Smooth muscle cell (in vitro differentiated cells): ENCODE measurements at regions not wholly inside any gene's neighbourhood (a gene's known extent, or its start where the extent isn't known, plus 50 kb on each side); places are given as distances from the start of the nearest gene placed in this dataset.

Source experiments
- DNase-seq: peaks from one replicate; lab custom pipeline; 2025; ENCODE audit not compliant: unreplicated experiment; lab: John Stamatoyannopoulos, UW
- H2AFZ ChIP-seq: fragments of 200-600 bp; sonication (generic); 2 replicates; pipeline ENCODE4 v1.6.0; 2016; ENCODE audit warnings: antibody characterized with exemption, low read depth, mild to moderate bottlenecking
- H3F3A ChIP-seq: fragments of 200-600 bp; sonication (generic); 2 replicates; pipeline ENCODE4 v1.6.0; 2017; ENCODE audit warnings: antibody characterized with exemption, low read depth
- H3K27ac ChIP-seq: fragments of 200-600 bp; sonication (generic); 2 replicates; pipeline ENCODE4 v1.5.1; 2016; ENCODE audit warnings: low read depth, mild to moderate bottlenecking
- H3K27me3 ChIP-seq: fragments of 200-600 bp; sonication (generic); 2 replicates; pipeline ENCODE4 v1.6.1; 2016; ENCODE audit warnings: low read depth, mild to moderate bottlenecking
- H3K36me3 ChIP-seq: fragments of 200-600 bp; sonication (generic); 2 replicates; pipeline ENCODE4 v1.5.1; 2016; ENCODE audit warnings: low read depth
- H3K4me1 ChIP-seq: fragments of 200-600 bp; sonication (generic); 2 replicates; pipeline ENCODE4 v1.5.1; 2016; ENCODE audit warnings: low read depth
- H3K4me2 ChIP-seq: fragments of 200-600 bp; sonication (generic); 2 replicates; pipeline ENCODE4 v1.6.0; 2016; ENCODE audit warnings: mild to moderate bottlenecking
- H3K4me3 ChIP-seq: fragments of 200-600 bp; sonication (generic); 2 replicates; pipeline ENCODE4 v1.5.1; 2016; ENCODE audit warnings: mild to moderate bottlenecking
- H3K79me2 ChIP-seq: fragments of 200-600 bp; sonication (generic); 2 replicates; pipeline ENCODE4 v1.6.0; 2016; ENCODE audit warnings: low read depth, mild to moderate bottlenecking
- H3K9ac ChIP-seq: fragments of 200-600 bp; sonication (generic); 2 replicates; pipeline ENCODE4 v1.6.0; 2016; ENCODE audit warnings: low read depth
- H3K9me3 ChIP-seq: fragments of 200-600 bp; sonication (generic); replicated peaks from 2 replicates; pipeline ENCODE4 v1.5.1; 2016; ENCODE audit warnings: low read depth
- H4K20me1 ChIP-seq: fragments of 200-600 bp; sonication (generic); 2 replicates; pipeline ENCODE4 v1.6.0; 2016; ENCODE audit warnings: low read depth
- CTCF ChIP-seq: fragments of 200-600 bp; sonication (generic); IDR thresholded peaks from 2 replicates; pipeline ENCODE4 v1.5.1; 2017; ENCODE audit warnings: borderline replicate concordance, mild to moderate bottlenecking, antibody characterized with exemption; ENCODE audit not compliant: insufficient read depth, poor library complexity, severe bottlenecking
- WGBS: methylation state at CpG from one replicate; pipeline ENCODE4 v1.1.7; 2016; ENCODE audit warnings: low lambda C conversion rate; 5-methylcytosine and 5-hydroxymethylcytosine counted together

GRCh38 chr3:22360164-22360563 lies 609.2 kb upstream of the ZNF385D start:
- H3K9me3 ChIP-seq = no peaks in the 10 kb centered on the region
- no peak overlapping the region for H3K9ac ChIP-seq
- H2AFZ ChIP-seq = no peak overlapping the region
- H4K20me1 ChIP-seq = no peaks in the 10 kb centered on the region
- H3F3A ChIP-seq = no peaks in the 10 kb centered on the region
- H3K4me3 ChIP-seq = no peak overlapping the region
- H3K27ac ChIP-seq = no peak overlapping the region
- H3K36me3 ChIP-seq = no peaks in the 10 kb centered on the region
- no peak overlapping the region for H3K4me2 ChIP-seq
- peaks cover 17% of the 10 kb centered on the region for H3K27me3 ChIP-seq
- H3K79me2 ChIP-seq = no peaks in the 10 kb centered on the region
- DNase-seq = no peak
- no peaks in the 10 kb centered on the region for H3K4me1 ChIP-seq
- TF ChIP-seq CTCF = no peak
- 84% methylated on average over 6 of the region's 6 CpGs for WGBS

- H3K9me3 ChIP-seq = no peaks in the 10 kb centered on the region
- no peak for TF ChIP-seq CTCF
- H3K4me3 ChIP-seq = no peak overlapping the region
- H2AFZ ChIP-seq = no peak overlapping the region
- no peaks in the 10 kb centered on the region for H3K79me2 ChIP-seq
- no peaks in the 10 kb centered on the region for H3K4me1 ChIP-seq
- no peak overlapping the region for H3K27ac ChIP-seq
- no peak overlapping the region for H3K4me2 ChIP-seq
- H3F3A ChIP-seq = no peaks in the 10 kb centered on the region
- WGBS = 82% methylated on average over 2 of the region's 2 CpGs
- no peak overlapping the region for H3K9ac ChIP-seq
- no peaks in the 10 kb centered on the region for H4K20me1 ChIP-seq
- no peak for DNase-seq
- no peaks in the 10 kb centered on the region for H3K36me3 ChIP-seq
- peaks cover 17% of the 10 kb centered on the region for H3K27me3 ChIP-seq
These were observed 610.0 kb upstream of the ZNF385D start for GRCh38 chr3:22360970-22361369.

DNA sequence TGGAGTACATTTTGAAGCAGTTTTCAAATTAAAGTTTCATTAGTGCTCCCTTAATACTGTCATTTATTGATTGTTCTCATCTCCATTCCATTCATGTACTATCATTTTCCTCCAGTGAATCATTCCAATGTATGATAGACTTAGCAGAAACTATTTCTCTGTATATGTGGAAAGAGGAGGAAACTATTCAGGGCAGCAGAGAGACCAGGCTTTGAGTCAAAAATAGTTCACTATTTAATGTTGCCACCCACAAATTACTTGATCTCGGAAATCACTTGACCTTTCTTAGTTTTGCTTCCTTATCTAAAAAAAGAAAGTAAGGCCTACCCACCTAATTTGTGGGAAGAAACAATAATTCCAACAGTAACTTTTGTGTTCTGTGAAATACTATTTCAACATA lies 610.5 kb upstream of the ZNF385D start:
- Histone ChIP-seq H3K4me1 (no peaks in the 10 kb centered on the region), H3K4me2 (no peak overlapping the region), H3K9me3 (no peaks in the 10 kb centered on the region), H3K27ac (no peak overlapping the region), H3K79me2 (no peaks in the 10 kb centered on the region), H4K20me1 (no peaks in the 10 kb centered on the region), H3F3A (no peaks in the 10 kb centered on the region), H3K36me3 (no peaks in the 10 kb centered on the region), H3K27me3 (peaks cover 17% of the 10 kb centered on the region), H3K4me3 (no peak overlapping the region), H3K9ac (no peak overlapping the region), H2AFZ (no peak overlapping the region)
- no peak for TF ChIP-seq CTCF
- no peak for DNase-seq
- 95% methylated on average over 1 of the region's 1 CpG for WGBS

DNA sequence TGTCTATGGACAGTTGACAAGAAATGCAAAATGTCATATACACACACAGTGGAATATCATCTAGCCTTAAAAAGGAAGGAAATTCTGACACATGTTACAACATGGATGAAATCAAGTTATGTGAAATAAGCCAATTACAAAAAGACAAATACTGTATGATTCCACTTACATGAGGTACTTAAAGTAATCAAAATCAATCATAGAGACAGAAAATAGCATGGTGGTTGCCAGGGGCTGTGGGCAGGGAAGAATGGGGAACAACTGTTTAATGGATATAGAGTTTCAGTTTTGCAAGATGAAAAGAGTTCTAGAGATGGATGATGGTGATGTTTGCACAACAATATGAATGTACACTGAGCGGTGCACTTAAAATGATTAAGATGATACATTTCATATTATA lies 613.8 kb upstream of the ZNF385D start:
- TF ChIP-seq CTCF = no peak
- Histone ChIP-seq H3K27ac (no peak overlapping the region), H4K20me1 (no peaks in the 10 kb centered on the region), H3K79me2 (no peaks in the 10 kb centered on the region), H3K4me1 (no peaks in the 10 kb centered on the region), H3K36me3 (no peaks in the 10 kb centered on the region), H2AFZ (no peak overlapping the region), H3K9me3 (no peaks in the 10 kb centered on the region), H3K9ac (no peak overlapping the region), H3K4me3 (no peak overlapping the region), H3K4me2 (no peak overlapping the region), H3F3A (no peaks in the 10 kb centered on the region), H3K27me3 (peaks cover 28% of the 10 kb centered on the region)
- WGBS = 95% methylated on average over 1 of the region's 1 CpG
- DNase-seq = no peak
